ENCODE measurements at regions not wholly inside any gene's neighbourhood (a gene's known extent, or its start where the extent isn't known, plus 50 kb on each side); places are given as distances from the start of the nearest gene placed in this dataset.
"Not testable (repeated sequence)": the region's sequence is repeated elsewhere in the genome, so short reads cannot be mapped to it uniquely, and the experiment has no call there.

DNA sequence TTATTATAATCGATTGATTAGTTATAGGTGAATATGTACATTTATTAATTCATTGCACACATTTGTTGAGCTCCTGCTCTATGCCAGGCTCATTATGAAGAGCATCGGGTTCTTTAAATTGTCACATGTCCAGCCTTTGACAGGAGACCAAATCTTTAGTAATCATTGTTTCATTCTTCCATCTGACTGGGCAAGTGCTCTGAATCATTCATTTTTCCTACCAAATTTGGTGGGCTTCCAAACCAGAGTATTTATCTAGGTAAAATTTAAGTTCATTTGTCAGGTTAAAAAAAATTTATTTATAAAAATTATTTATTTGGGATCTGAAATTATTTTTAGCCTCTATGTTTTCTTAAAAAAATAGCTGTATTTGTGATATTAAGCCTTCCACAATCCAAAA lies 404.9 kb upstream of the MMS22L start:
- no peak for DNase-seq (ENCODE audit: low spot score)

- DNase-seq (ENCODE audit: low spot score) = no peak
Measured at GRCh38 chr6:97689078-97689754, 406.2 kb upstream of the MMS22L start.

GRCh38 chr6:97697456-97697855 lies 414.4 kb upstream of the MMS22L start:
- peak; percentile 17 for DNase-seq (ENCODE audit: low spot score)

GRCh38 chr6:97701801-97702200 lies 418.8 kb upstream of the MMS22L start:
- DNase-seq (ENCODE audit: low spot score) = no peak

GRCh38 chr6:97702248-97702647 lies 419.2 kb upstream of the MMS22L start:
- no peak for DNase-seq (ENCODE audit: low spot score)

DNA sequence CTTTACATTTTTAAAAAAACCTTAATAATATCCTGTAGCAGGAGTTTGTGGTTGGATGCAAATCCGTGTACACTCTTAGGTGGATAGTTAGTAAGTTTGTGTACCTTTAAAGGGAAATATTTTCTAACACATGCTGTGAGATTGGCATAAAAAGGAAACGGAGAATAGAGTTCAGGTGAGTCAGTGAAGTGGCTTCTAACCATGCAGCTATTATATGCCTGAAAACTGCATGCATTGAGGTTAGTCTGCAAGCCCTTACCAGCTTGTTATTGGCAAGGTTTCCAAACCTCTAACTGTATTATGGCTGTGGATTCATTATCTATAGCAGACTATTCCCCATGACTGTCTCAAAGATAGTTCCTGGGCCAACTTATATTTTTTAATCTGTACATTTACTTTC lies 420.6 kb upstream of the MMS22L start:
- no peak for DNase-seq (ENCODE audit: low spot score)

DNA sequence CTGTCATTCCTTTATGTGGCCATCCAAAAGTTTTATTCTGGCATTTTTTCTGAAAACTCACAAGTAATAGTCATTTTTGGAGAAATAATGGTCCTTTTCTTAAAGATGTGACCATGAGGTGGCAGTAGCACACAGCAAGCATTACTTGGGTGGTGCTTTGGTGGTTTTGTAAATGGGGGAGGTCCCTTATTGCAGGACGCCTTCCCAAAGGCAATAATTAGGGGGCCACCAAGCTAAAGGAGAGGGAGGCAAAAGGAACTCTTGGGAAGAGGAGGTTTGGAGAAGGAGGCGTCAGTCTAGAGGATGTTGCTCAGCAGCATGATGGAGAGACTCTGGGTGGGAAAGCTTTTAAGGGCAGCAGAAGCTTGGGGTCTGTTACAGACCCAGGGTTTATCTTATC lies 422.6 kb upstream of the MMS22L start:
- peak; percentile 9 for DNase-seq (ENCODE audit: low spot score)

DNA sequence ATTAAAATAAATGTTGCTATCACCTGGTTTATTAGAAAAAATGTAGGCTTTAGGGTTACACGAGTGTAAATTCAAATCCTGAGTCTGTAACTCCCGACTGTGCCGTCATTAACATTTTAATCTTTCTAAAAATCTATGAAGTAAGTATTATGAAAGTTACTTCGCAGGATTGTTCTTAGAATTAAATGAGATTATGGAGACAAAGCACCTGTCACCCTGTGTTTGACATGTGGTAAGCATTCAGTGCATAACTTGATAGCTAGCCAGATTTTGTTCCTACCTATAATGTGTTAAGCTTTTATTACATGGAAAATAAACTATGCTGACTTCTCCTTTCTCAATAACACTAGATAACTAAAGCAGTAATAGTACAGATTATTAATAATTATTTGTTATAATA lies 429.7 kb upstream of the MMS22L start:
- no peak for DNase-seq (ENCODE audit: low spot score)

DNA sequence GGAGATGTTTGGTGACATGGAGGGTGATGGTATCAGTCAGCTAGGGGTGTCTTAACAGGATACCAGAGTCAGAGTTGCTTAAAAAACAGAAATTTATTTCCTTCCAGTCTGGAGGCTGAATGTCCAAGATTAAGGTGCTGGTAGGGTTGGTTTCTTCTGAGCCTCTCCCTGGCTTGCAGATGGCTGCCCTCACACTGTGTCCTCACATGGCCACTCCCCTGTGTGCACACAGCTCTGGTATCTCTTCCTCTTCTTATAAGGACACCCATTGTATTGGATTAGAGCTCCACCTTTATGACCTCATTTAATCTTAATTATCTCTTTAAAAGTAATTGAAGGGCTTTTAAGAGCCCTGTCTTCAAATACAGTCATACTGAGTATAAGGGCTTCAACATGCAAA lies 431.8 kb upstream of the MMS22L start:
- no peak for DNase-seq (ENCODE audit: low spot score)

GRCh38 chr6:97717086-97717485 lies 434.1 kb upstream of the MMS22L start:
- DNase-seq (ENCODE audit: low spot score) = no peak

DNA sequence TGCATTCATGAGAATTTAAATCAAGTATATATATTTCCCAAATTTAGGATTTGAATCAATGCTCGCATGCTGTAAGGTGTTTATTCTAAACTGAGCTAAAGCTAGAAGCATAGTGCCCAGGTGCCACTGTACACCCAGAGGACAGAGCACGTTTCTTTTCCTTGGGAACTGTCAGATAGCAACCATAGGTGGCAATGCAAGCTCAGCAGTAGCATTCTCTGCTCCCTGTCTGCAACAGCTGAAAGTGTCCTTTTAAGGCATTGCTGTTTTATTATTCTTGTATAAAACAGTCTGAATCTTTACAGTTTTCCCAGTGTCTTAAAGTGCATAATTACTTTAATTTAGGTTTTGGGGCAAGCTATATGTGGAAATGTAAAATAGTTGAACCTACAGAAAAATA lies 443.4 kb upstream of the MMS22L start:
- DNase-seq (ENCODE audit: low spot score) = peak; percentile 9

- DNase-seq (ENCODE audit: low spot score) = no peak
Measured at GRCh38 chr6:97732045-97732444, 449.0 kb upstream of the MMS22L start.

DNA sequence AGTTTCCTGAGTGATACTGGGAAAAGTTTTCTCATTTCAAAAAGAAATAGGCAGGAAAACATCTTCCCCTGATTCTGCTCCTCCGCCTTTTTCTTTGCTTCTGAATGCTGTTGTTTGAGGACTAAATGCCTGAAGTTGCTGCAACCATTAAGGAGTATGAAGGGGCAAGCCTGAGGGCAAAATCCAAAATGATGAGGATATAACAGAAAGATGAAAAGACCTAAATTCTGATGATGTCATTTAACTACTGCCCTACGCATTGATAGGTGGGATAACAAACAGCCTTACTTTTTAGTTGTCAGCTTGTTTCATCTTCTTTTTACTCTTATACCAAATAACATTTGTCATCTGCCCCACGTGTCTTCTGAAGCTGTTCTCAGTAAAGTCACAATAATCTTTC lies 474.6 kb upstream of the MMS22L start:
- DNase-seq (ENCODE audit: low spot score) = no peak

- DNase-seq (ENCODE audit: low spot score) = peak; percentile 45
Measured at GRCh38 chr6:97765461-97765860, 482.4 kb upstream of the MMS22L start.

GRCh38 chr6:97771372-97771771 lies 488.4 kb upstream of the MMS22L start:
- DNase-seq (ENCODE audit: low spot score) = no peak

DNA sequence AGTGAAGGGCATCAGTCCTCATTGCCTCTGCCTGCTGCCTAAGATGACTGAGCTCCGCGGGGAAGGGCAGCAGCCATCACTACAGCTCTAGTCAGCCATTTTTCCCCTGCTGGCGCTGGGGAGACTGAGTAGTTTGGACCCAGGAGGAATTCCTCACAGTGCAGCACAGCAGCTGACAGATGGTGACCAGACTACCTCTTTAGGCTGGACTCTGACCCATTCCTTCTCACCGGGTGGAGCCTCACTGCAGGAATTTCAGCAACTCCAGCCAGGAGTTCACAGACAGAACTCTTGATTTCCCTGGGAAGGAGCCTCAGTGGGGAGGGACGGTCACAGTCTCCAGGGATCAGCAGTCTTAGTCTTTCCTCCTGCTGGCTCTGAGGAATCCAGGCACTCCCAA lies 492.0 kb upstream of the MMS22L start:
- peak; percentile 12 for DNase-seq (ENCODE audit: low spot score)

GRCh38 chr6:97778290-97779038 lies 495.4 kb upstream of the MMS22L start:
- DNase-seq (ENCODE audit: low spot score) = no peak

- DNase-seq (ENCODE audit: low spot score) = not testable (repeated sequence)
Measured at GRCh38 chr6:97779039-97779766, 496.2 kb upstream of the MMS22L start.

GRCh38 chr6:97790926-97791590 lies 508.0 kb upstream of the MMS22L start:
- DNase-seq (ENCODE audit: low spot score) = no peak

DNA sequence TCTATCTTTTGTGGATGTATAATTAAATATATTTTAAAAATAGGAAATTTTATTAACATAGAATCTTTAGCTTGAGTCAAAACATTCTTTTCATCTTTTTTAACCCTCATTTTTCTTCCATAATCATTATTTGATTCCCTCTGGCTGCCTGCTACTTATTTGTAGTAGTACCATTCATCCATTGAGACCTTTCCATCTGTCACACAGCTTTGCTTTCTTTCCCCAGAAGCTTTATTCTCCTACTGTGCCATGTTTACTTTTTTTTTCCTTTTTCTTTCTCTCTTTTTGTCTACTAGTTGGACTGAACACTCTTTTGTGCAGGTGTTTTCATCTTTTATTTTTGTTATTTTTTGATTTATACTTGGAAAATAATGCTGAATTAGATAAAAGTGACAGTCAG lies 522.6 kb upstream of the MMS22L start:
- no peak for DNase-seq (ENCODE audit: low spot score)

- DNase-seq (ENCODE audit: low spot score) = no peak
Measured at GRCh38 chr6:97812940-97813339, 529.9 kb upstream of the MMS22L start.

- DNase-seq (ENCODE audit: low spot score) = no peak
Measured at GRCh38 chr6:97813889-97814567, 531.0 kb upstream of the MMS22L start.
